ENCODE measurements at regions not wholly inside any gene's neighbourhood (a gene's known extent, or its start where the extent isn't known, plus 50 kb on each side); places are given as distances from the start of the nearest gene placed in this dataset.

DNA sequence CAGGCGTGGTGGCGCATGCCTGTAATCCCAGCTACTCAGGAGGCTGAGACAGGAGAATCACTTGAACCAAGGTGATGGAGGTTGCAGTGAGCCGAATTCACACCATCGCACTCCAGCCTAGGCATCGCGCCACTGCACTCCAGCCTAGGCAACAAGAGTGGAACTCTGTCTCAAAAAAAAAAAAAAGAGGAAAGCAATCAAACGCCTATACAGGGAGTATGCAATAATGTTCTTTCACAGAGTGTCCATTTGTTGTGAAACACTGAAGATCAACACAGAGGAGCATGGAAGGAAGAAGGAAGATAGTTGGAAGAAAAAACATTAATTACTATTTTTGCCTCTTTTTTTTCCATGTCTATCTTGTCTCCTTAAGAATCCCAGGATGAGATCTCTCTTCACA, 113.4 kb downstream of the FBXO8 start:
- TF ChIP-seq, protein P1, sequence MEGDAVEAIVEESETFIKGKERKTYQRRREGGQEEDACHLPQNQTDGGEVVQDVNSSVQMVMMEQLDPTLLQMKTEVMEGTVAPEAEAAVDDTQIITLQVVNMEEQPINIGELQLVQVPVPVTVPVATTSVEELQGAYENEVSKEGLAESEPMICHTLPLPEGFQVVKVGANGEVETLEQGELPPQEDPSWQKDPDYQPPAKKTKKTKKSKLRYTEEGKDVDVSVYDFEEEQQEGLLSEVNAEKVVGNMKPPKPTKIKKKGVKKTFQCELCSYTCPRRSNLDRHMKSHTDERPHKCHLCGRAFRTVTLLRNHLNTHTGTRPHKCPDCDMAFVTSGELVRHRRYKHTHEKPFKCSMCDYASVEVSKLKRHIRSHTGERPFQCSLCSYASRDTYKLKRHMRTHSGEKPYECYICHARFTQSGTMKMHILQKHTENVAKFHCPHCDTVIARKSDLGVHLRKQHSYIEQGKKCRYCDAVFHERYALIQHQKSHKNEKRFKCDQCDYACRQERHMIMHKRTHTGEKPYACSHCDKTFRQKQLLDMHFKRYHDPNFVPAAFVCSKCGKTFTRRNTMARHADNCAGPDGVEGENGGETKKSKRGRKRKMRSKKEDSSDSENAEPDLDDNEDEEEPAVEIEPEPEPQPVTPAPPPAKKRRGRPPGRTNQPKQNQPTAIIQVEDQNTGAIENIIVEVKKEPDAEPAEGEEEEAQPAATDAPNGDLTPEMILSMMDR (IDR thresholded peaks at IDR 0.05) = no peak
- TF ChIP-seq POLR2A (IDR thresholded peaks at IDR 0.05) = no peak
